ENCODE measurements at regions not wholly inside any gene's neighbourhood (a gene's known extent, or its start where the extent isn't known, plus 50 kb on each side); places are given as distances from the start of the nearest gene placed in this dataset.

- Histone ChIP-seq H3K4me2 (ENCODE audit: insufficient read depth, low read length) (no peak overlapping the region), H2AFZ (ENCODE audit: low read depth, low read length) (no peak overlapping the region), H3K27ac (ENCODE audit: insufficient read depth, low read depth, low read length) (no peak overlapping the region), H3K36me3 (ENCODE audit: control insufficient read depth in 2 of 2, extremely low read depth in 1 of 2, insufficient read depth in 2 of 2, low read length in 2 of 2) (no peaks in the 10 kb centered on the region), H3K9ac (replicated peaks; ENCODE audit: extremely low read depth, insufficient read depth, low read length) (no peak overlapping the region), H3K79me2 (ENCODE audit: control insufficient read depth, insufficient read depth, low read length) (no peaks in the 10 kb centered on the region), H3K27me3 (ENCODE audit: control insufficient read depth in 2 of 2, insufficient read depth in 2 of 2, low read length in 2 of 2) (no peaks in the 10 kb centered on the region), H3K9me1 (replicated peaks; ENCODE audit: control insufficient read depth, extremely low read depth, insufficient read depth, low read length) (no peaks in the 10 kb centered on the region), H3K9me3 (replicated peaks; ENCODE audit: control insufficient read depth, insufficient read depth, low read length) (peaks cover under 1% of the 10 kb centered on the region), H4K20me1 (replicated peaks; ENCODE audit: control insufficient read depth, extremely low read depth, insufficient read depth, low read length) (no peaks in the 10 kb centered on the region), H3K4me1 (ENCODE audit: control insufficient read depth, extremely low read depth, insufficient read depth, low read length) (no peaks in the 10 kb centered on the region), H3K4me3 (replicated peaks in 1 of 3; ENCODE audit: insufficient read depth in 1 of 3, low read depth in 1 of 3, low read length in 3 of 3) (no peak overlapping the region)
- POLR2A ChIA-PET = no interaction called here
- BruUV-seq (replicated peaks) = no TSS peak
- FAIRE-seq (no peak), DNase-seq (ENCODE audit: low read depth, low spot score) (no peak)
- dilution Hi-C loops (cut with MboI; ENCODE audit: extremely low pct_ligation_motif_present, low sequenced_read_pairs) (no loop called here), intact Hi-C loops (cut with micrococcal nuclease) (no loop called here)
- TF ChIP-seq JUN (IDR thresholded peaks at IDR 0.05; ENCODE audit: borderline replicate concordance, insufficient read depth, insufficient read length, low read depth) (no peak), MYC (IDR thresholded peaks at IDR 0.05; ENCODE audit: low read depth, low read length) (no peak), GATA2 (IDR thresholded peaks at IDR 0.05; ENCODE audit: insufficient read depth, insufficient read length, low read depth, low read length) (no peak), FOS (IDR thresholded peaks at IDR 0.05; ENCODE audit: borderline replicate concordance, insufficient read depth, low read length) (no peak), MAX (IDR thresholded peaks at IDR 0.05; ENCODE audit: insufficient read depth, insufficient read length) (no peak)
- CTCF ChIA-PET = no interaction called here
Measured at GRCh38 chr11:101180481-101180880, 50.9 kb upstream of the PGR start.
